ENCODE measurements at regions not wholly inside any gene's neighbourhood (a gene's known extent, or its start where the extent isn't known, plus 50 kb on each side); places are given as distances from the start of the nearest gene placed in this dataset.

GRCh38 chr6:71482742-71483141, 194.1 kb downstream of the OGFRL1 start:
- no peak for TF ChIP-seq YY1 (IDR thresholded peaks at IDR 0.05; ENCODE audit: insufficient read depth, insufficient read length)
- no peak for TF ChIP-seq SUZ12 (IDR thresholded peaks at IDR 0.05; ENCODE audit: extremely low read depth, insufficient read depth, insufficient read length)
- TF ChIP-seq ZNF274 (IDR thresholded peaks at IDR 0.05; ENCODE audit: low read depth, low read length): no peak

Data from NT2/D1 (cell line).